ENCODE measurements at regions not wholly inside any gene's neighbourhood (a gene's known extent, or its start where the extent isn't known, plus 50 kb on each side); places are given as distances from the start of the nearest gene placed in this dataset.

DNA sequence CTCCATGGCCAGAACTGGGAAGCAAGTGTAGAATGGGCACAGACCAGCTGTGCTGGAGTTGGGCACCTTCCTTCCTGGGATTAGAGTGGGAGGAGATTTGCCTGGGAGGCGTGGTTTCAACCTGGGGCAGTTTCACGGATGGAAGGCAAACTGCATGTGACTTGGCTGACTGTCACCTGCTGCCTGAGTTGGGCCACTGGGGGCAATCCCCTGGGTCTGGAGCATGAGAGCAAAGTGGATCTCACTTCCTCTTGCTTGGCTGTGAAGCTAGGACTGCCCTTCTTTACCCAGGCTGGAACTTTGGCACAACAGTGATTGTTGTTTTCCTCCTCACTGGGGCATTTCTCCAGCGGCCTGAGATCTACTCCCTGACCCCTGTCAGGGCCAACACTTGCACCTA is 1247.0 kb upstream of the EPHA6 start:
- H3K79me2 ChIP-seq (ENCODE audit: control insufficient read depth in 1 of 2, insufficient read depth in 2 of 2, low read length in 2 of 2): no peaks in the 10 kb centered on the region
- H3K27ac ChIP-seq (ENCODE audit: low read depth, low read length): no peak overlapping the region
- POLR2A ChIA-PET (ENCODE audit: partially characterized antibody): no interaction called here
- H3K4me2 ChIP-seq (ENCODE audit: insufficient read depth in 1 of 2, low read depth in 2 of 2, low read length in 2 of 2): no peak overlapping the region
- H3K36me3 ChIP-seq (ENCODE audit: control insufficient read depth in 2 of 4, insufficient read depth in 4 of 4, low read length in 3 of 4): no peaks in the 10 kb centered on the region
- no peak overlapping the region for H4K5ac ChIP-seq (ENCODE audit: insufficient read length, low read depth, low read length)
- no peak for DNase-seq (ENCODE audit: low read depth in 1 of 2, low spot score in 2 of 2)
- no peak overlapping the region for H2BK12ac ChIP-seq (ENCODE audit: low read depth, low read length)
- H2BK20ac ChIP-seq (ENCODE audit: low read length): no peak overlapping the region
- H3K23me2 ChIP-seq (ENCODE audit: low read depth, low read length): no peaks in the 10 kb centered on the region
- H2BK120ac ChIP-seq (replicated peaks; ENCODE audit: low read depth, low read length): no peak overlapping the region
- WGBS, 2 experiments (ENCODE audit: extremely low coverage in 1 of 2, insufficient coverage in 1 of 2, insufficient read length in 1 of 2, insufficient replicate concordance in 2 of 2, low coverage in 1 of 2, low lambda C conversion rate in 2 of 2, missing lambda C conversion rate in 1 of 2): 67% methylated on average over 3 of the region's 3 CpGs; no CpG with 5 or more reads in 1 of the 2 experiments
- H3K18ac ChIP-seq (ENCODE audit: extremely low read depth, low read length): no peak overlapping the region
- H3K4ac ChIP-seq (replicated peaks; ENCODE audit: insufficient read length, low read depth, low read length): no peak overlapping the region
- no peaks in the 10 kb centered on the region for H3K79me1 ChIP-seq (ENCODE audit: low read depth, low read length)
- no peak overlapping the region for H2BK15ac ChIP-seq (ENCODE audit: low read length)
- no peak overlapping the region for H3K56ac ChIP-seq (replicated peaks; ENCODE audit: insufficient read length, low read depth, low read length)
- H2AK5ac ChIP-seq (ENCODE audit: low read depth, low read length): no peak overlapping the region
- no peaks in the 10 kb centered on the region for H3K27me3 ChIP-seq (replicated peaks in 1 of 4; ENCODE audit: control insufficient read depth in 3 of 4, extremely low read depth in 1 of 4, insufficient read depth in 3 of 4, low read length in 3 of 4)
- no peak overlapping the region for H3K4me3 ChIP-seq (ENCODE audit: extremely low read depth in 1 of 4, insufficient read depth in 2 of 4, low read depth in 3 of 4, low read length in 4 of 4)
- no peak overlapping the region for H3K9ac ChIP-seq (replicated peaks in 1 of 4; ENCODE audit: extremely low read depth in 1 of 4, low read depth in 3 of 4, low read length in 3 of 4)
- H2BK5ac ChIP-seq (ENCODE audit: low read depth, low read length): no peak overlapping the region
- CTCF ChIA-PET (ENCODE audit: partially characterized antibody): no interaction called here
- H2AFZ ChIP-seq (ENCODE audit: low read length): peak overlapping the region; percentile 93; the same call in 1 of the 2 replicates
- H4K20me1 ChIP-seq (replicated peaks in 1 of 2; ENCODE audit: control insufficient read depth in 1 of 2, insufficient read depth in 2 of 2, low read length in 2 of 2): no peaks in the 10 kb centered on the region
- no peak for FAIRE-seq
- peaks cover 0 to 4% (median 0%) of the 10 kb centered on the region in 4 experiments; a peak in 1 of 7 replicates for H3K4me1 ChIP-seq (replicated peaks in 1 of 4; ENCODE audit: control insufficient read depth in 3 of 4, insufficient read depth in 4 of 4, low read length in 3 of 4)
- H3K23ac ChIP-seq (ENCODE audit: insufficient read length): no peak overlapping the region
- TF ChIP-seq KDM1A (IDR thresholded peaks at IDR 0.05; ENCODE audit: borderline replicate concordance, low read length): no peak
- no peak for TF ChIP-seq TEAD4 (IDR thresholded peaks at IDR 0.05; ENCODE audit: low read depth, low read length)
- no peak for TF ChIP-seq CEBPB (IDR thresholded peaks at IDR 0.05; ENCODE audit: low read depth, low read length)
- TF ChIP-seq ZNF274 (IDR thresholded peaks at IDR 0.05; ENCODE audit: borderline replicate concordance, extremely low read depth, low read length): no peak
- TF ChIP-seq BACH1 (IDR thresholded peaks at IDR 0.05; ENCODE audit: low read length): no peak
- TF ChIP-seq TBP (IDR thresholded peaks at IDR 0.05; ENCODE audit: low read depth, low read length): no peak
- TF ChIP-seq HDAC6 (IDR thresholded peaks at IDR 0.05; ENCODE audit: low read depth, low read length): no peak
- TF ChIP-seq, protein P1, sequence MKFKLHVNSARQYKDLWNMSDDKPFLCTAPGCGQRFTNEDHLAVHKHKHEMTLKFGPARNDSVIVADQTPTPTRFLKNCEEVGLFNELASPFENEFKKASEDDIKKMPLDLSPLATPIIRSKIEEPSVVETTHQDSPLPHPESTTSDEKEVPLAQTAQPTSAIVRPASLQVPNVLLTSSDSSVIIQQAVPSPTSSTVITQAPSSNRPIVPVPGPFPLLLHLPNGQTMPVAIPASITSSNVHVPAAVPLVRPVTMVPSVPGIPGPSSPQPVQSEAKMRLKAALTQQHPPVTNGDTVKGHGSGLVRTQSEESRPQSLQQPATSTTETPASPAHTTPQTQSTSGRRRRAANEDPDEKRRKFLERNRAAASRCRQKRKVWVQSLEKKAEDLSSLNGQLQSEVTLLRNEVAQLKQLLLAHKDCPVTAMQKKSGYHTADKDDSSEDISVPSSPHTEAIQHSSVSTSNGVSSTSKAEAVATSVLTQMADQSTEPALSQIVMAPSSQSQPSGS (IDR thresholded peaks at IDR 0.05; ENCODE audit: low read length): no peak
- no peaks in the 10 kb centered on the region for H3K9me3 ChIP-seq (ENCODE audit: insufficient read depth in 2 of 2, low read depth in 1 of 2, low read length in 1 of 2)
- H4K8ac ChIP-seq (ENCODE audit: extremely low read depth, insufficient read depth, low read length): no peak overlapping the region; the same call in 1 of the 2 replicates
- H4K91ac ChIP-seq (replicated peaks; ENCODE audit: insufficient read length, low read length): no peak overlapping the region
- H3K14ac ChIP-seq (ENCODE audit: insufficient read length): no peak overlapping the region

Measured in H1 (cell line).